Ishikawa (cell line): ENCODE measurements at regions not wholly inside any gene's neighbourhood (a gene's known extent, or its start where the extent isn't known, plus 50 kb on each side); places are given as distances from the start of the nearest gene placed in this dataset.

ENCODE experiments used
- CEBPB ChIP-seq: IDR thresholded peaks from 2 replicates; pipeline ENCODE4 v1.6.1; 2012
- CREB1 ChIP-seq: IDR thresholded peaks from 2 replicates; pipeline ENCODE4 v1.6.1; 2012; ENCODE audit warnings: low read depth
- EGR1 ChIP-seq: IDR thresholded peaks from 2 replicates; pipeline ENCODE4 v1.6.1; 2012
- EP300 ChIP-seq: IDR thresholded peaks from 2 replicates; pipeline ENCODE4 v1.6.1; 2012; ENCODE audit warnings: borderline replicate concordance
- FOXM1 ChIP-seq: IDR thresholded peaks from 2 replicates; pipeline ENCODE4 v1.6.1; 2012; ENCODE audit warnings: low read depth, borderline replicate concordance
- RAD21 ChIP-seq: IDR thresholded peaks from 2 replicates; pipeline ENCODE4 v1.6.1; 2012; ENCODE audit warnings: low read depth
- TAF1 ChIP-seq: IDR thresholded peaks from 2 replicates; pipeline ENCODE4 v1.6.1; 2012; ENCODE audit warnings: low read depth, mild to moderate bottlenecking
- TCF12 ChIP-seq: IDR thresholded peaks from 2 replicates; pipeline ENCODE4 v1.6.1; 2012; ENCODE audit warnings: low read depth
- TEAD4 ChIP-seq: IDR thresholded peaks from 2 replicates; pipeline ENCODE4 v1.6.1; 2012
- YY1 ChIP-seq: IDR thresholded peaks from 2 replicates; pipeline ENCODE4 v1.6.1; 2012; ENCODE audit warnings: low read depth
- TF ChIP-seq, protein P1 (sequence below): IDR thresholded peaks from 2 replicates; pipeline ENCODE4 v1.6.1; 2012
- TF ChIP-seq, protein P2 (sequence below): IDR thresholded peaks from 2 replicates; pipeline ENCODE4 v1.6.1; 2012; ENCODE audit warnings: low read depth, mild to moderate bottlenecking
- TF ChIP-seq, protein P3 (sequence below): IDR thresholded peaks from 2 replicates; pipeline ENCODE4 v1.6.1; 2012

DNA sequence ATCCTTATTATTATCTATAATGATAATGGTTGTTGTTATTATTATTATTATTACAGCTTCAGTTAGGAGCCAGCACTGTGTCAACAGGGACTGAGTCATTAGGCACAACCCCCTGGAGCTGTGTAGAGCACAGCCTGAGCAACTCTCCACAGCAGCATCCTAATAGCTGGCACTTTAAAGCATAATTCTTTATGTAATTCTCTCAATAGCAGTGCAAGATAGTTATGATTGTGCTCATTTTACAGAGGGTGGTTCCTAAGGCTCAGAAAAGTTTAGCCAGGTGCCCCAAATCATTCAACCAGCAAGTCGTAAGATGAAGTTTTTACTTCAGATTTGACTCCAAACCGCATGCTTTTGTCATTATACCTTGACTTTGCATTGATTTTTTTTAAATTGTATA lies 390.3 kb downstream of the ANXA1 start:
- TF ChIP-seq, protein P1, sequence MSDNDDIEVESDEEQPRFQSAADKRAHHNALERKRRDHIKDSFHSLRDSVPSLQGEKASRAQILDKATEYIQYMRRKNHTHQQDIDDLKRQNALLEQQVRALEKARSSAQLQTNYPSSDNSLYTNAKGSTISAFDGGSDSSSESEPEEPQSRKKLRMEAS, result no peak
- TF ChIP-seq TAF1, result no peak
- TF ChIP-seq, protein P2, sequence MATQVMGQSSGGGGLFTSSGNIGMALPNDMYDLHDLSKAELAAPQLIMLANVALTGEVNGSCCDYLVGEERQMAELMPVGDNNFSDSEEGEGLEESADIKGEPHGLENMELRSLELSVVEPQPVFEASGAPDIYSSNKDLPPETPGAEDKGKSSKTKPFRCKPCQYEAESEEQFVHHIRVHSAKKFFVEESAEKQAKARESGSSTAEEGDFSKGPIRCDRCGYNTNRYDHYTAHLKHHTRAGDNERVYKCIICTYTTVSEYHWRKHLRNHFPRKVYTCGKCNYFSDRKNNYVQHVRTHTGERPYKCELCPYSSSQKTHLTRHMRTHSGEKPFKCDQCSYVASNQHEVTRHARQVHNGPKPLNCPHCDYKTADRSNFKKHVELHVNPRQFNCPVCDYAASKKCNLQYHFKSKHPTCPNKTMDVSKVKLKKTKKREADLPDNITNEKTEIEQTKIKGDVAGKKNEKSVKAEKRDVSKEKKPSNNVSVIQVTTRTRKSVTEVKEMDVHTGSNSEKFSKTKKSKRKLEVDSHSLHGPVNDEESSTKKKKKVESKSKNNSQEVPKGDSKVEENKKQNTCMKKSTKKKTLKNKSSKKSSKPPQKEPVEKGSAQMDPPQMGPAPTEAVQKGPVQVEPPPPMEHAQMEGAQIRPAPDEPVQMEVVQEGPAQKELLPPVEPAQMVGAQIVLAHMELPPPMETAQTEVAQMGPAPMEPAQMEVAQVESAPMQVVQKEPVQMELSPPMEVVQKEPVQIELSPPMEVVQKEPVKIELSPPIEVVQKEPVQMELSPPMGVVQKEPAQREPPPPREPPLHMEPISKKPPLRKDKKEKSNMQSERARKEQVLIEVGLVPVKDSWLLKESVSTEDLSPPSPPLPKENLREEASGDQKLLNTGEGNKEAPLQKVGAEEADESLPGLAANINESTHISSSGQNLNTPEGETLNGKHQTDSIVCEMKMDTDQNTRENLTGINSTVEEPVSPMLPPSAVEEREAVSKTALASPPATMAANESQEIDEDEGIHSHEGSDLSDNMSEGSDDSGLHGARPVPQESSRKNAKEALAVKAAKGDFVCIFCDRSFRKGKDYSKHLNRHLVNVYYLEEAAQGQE, result no peak
- no peak for TF ChIP-seq FOXM1
- TF ChIP-seq TCF12, result no peak
- TF ChIP-seq EP300, result no peak
- TF ChIP-seq EGR1, result no peak
- TF ChIP-seq RAD21, result no peak
- TF ChIP-seq CREB1, result no peak
- TF ChIP-seq YY1, result no peak
- TF ChIP-seq TEAD4, result no peak
- no peak for TF ChIP-seq CEBPB
- TF ChIP-seq, protein P3, sequence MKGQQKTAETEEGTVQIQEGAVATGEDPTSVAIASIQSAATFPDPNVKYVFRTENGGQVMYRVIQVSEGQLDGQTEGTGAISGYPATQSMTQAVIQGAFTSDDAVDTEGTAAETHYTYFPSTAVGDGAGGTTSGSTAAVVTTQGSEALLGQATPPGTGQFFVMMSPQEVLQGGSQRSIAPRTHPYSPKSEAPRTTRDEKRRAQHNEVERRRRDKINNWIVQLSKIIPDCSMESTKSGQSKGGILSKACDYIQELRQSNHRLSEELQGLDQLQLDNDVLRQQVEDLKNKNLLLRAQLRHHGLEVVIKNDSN, result no peak
